Kidney epithelial cell (primary cell): ENCODE measurements at regions not wholly inside any gene's neighbourhood (a gene's known extent, or its start where the extent isn't known, plus 50 kb on each side); places are given as distances from the start of the nearest gene placed in this dataset.
A peak's percentile ranks its signal among the peaks of the same experiment; 100 is the strongest.

Experiments
- DNase-seq: peaks from one replicate; pipeline ENCODE4 v3.0.0-alpha.2; 2010; ENCODE audit warnings: low read depth
- H3K27me3 ChIP-seq: 2 replicates; pipeline ENCODE4 v1.6.0; 2011; ENCODE audit warnings: low read length; ENCODE audit not compliant: control insufficient read depth, insufficient read depth
- H3K36me3 ChIP-seq: 2 replicates; pipeline ENCODE4 v1.5.1; 2011; ENCODE audit warnings: low read length; ENCODE audit not compliant: control insufficient read depth, insufficient read depth
- H3K4me3 ChIP-seq: 2 replicates; pipeline ENCODE4 v1.5.1; 2011; ENCODE audit warnings: low read depth, mild to moderate bottlenecking, control low read depth, low read length
- TF ChIP-seq, protein P1 (sequence below): IDR thresholded peaks from 2 replicates; pipeline ENCODE4 v1.5.1; 2011; ENCODE audit warnings: mild to moderate bottlenecking, moderate library complexity, low read length, control low read depth, inconsistent platforms; ENCODE audit not compliant: insufficient read depth, poor library complexity, severe bottlenecking

DNA sequence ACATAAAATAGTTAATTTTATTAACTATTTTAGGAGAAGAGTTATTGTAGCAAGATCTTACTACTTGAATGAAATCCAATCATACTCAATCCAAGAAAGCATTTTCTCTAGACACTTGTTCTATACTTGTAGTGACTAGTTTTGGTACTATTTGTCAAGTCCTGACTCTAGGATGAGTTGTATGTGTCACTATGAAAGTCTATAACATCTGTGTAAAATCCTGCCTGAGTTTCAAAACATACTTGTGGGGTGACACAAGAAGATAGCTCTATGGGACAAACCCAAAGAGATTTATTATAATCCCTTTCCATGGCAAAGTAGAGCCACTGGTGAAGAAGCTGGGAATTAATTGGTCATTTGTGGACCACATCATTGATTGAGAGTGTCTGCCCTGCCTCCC, 1042.2 kb upstream of the ADGRL4 start:
- TF ChIP-seq, protein P1, sequence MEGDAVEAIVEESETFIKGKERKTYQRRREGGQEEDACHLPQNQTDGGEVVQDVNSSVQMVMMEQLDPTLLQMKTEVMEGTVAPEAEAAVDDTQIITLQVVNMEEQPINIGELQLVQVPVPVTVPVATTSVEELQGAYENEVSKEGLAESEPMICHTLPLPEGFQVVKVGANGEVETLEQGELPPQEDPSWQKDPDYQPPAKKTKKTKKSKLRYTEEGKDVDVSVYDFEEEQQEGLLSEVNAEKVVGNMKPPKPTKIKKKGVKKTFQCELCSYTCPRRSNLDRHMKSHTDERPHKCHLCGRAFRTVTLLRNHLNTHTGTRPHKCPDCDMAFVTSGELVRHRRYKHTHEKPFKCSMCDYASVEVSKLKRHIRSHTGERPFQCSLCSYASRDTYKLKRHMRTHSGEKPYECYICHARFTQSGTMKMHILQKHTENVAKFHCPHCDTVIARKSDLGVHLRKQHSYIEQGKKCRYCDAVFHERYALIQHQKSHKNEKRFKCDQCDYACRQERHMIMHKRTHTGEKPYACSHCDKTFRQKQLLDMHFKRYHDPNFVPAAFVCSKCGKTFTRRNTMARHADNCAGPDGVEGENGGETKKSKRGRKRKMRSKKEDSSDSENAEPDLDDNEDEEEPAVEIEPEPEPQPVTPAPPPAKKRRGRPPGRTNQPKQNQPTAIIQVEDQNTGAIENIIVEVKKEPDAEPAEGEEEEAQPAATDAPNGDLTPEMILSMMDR = no peak
- DNase-seq = no peak
- Histone ChIP-seq H3K36me3 (no peaks in the 10 kb centered on the region), H3K27me3 (no peaks in the 10 kb centered on the region), H3K4me3 (no peak overlapping the region)

DNA sequence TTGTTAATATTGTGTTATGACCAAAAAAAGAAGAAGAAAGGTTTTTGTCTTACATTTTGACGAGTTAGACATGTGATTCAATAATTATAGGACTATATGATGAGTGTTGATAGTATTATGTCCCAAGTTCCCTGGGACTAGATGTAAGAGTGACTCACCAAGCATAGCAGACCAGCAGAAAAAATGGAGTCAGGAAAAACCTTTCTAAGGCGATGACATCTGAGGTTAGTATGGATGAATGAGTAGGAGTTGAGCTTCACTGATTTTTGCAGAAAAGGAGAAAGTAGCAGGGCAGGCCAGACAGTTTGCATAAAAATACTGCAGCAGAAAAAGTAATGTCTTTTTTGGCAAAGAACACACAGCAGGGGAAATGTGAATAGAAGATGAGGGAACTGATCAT, 1041.3 kb upstream of the ADGRL4 start:
- H3K27me3 ChIP-seq = no peaks in the 10 kb centered on the region
- TF ChIP-seq, protein P1 = no peak
- DNase-seq = peak; percentile 52
- H3K36me3 ChIP-seq = no peaks in the 10 kb centered on the region
- no peak overlapping the region for H3K4me3 ChIP-seq

DNA sequence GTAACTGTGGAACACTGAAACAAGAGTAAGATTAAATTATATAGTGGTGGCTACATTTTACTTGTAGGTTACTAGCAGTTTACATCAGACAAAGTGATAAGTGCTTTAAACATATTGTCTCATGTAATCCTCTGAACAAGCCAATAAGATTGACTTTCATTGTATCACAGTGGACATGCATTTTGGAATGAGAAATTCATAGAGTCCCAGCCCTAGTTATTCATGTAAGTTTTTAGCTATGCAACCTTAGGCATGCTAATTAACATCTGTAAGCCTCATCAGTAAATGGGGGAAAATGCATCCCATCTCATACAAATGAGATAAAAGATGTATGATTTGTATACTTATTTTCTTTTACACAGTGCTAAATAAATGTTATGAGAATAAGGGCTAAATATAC, 1038.1 kb upstream of the ADGRL4 start:
- H3K36me3 ChIP-seq = no peaks in the 10 kb centered on the region
- TF ChIP-seq, protein P1 = no peak
- no peak overlapping the region for H3K4me3 ChIP-seq
- H3K27me3 ChIP-seq = no peaks in the 10 kb centered on the region
- no peak for DNase-seq

DNA sequence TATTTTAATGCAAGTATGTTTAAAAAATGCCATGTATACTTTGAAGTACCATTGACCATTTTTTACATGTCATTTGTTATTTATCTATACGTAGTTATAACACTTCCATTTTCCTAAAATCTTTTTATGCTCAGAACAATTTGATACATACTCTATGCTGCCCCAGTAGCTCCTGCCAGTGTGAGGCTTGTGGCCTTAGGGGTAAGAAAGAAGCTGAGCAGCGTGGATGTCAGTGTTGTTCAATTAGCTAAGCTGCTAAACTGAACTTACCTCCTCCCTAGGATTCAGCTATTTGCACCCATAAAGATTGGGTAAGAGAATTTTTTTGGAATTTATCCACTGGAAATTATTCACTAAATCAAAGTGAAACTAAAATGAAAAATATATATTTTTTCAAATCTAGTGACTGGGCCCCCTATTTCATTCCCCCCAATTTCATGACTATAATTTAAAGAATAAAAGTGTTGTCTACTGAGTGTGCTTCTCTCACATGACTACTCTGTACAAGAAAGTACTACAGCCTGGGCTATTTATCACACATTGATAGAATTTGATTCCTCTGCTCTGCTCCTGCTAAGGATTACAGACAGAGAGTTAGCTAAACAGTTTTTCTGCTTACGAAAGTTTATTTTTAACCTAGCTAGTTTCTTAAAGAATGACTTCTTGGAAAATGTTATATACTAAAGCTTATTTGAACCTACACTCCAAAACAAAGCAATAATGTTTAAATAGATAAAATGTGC, 1030.3 kb upstream of the ADGRL4 start:
- H3K36me3 ChIP-seq = no peaks in the 10 kb centered on the region
- DNase-seq = no peak
- H3K4me3 ChIP-seq = no peak overlapping the region
- no peaks in the 10 kb centered on the region for H3K27me3 ChIP-seq
- TF ChIP-seq, protein P1 = no peak

DNA sequence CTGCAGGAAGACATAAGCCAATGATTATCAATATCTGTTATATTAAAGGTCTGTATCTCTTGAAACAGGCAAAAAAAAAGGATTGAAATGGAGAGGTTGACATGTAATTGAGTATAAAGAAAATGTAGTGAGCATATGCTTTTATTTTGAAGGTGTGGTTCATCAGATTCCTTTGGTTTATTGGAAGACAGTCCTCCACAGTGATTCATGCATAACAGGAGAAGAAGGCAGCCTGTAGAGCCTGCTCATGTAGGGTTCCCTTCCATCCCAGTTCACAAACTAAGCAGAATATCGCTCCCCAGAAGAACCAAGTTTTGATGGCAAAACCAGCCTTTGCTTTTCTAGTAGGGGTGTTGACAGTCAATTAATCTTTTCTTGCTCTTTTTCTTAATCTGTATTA, 1016.8 kb upstream of the ADGRL4 start:
- no peak for DNase-seq
- H3K36me3 ChIP-seq = no peaks in the 10 kb centered on the region
- TF ChIP-seq, protein P1 = no peak
- no peak overlapping the region for H3K4me3 ChIP-seq
- no peaks in the 10 kb centered on the region for H3K27me3 ChIP-seq

DNA sequence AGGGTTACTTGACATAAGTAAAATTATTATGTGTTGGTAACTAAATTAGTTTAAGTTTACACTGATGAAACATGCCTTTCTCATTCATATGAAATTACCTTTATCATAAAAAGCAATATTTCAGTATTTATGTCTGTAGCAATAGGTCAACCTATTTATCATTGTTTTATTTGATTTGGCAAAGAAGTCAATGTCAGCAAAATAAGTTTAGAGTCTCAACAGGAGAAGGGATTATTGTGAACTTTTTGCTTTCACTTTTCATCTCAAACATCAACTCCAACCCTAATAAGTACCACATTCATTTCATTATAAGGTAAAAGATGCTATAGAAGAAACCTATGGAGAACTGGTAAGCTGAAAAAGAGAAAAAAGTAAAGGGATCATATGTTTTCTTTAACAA, 1015.4 kb upstream of the ADGRL4 start:
- no peaks in the 10 kb centered on the region for H3K27me3 ChIP-seq
- H3K4me3 ChIP-seq = no peak overlapping the region
- no peak for DNase-seq
- TF ChIP-seq, protein P1 = no peak
- no peaks in the 10 kb centered on the region for H3K36me3 ChIP-seq
